Gastrocnemius medialis (tissue), 4 donors: ENCODE measurements at regions not wholly inside any gene's neighbourhood (a gene's known extent, or its start where the extent isn't known, plus 50 kb on each side); places are given as distances from the start of the nearest gene placed in this dataset.
"Not testable (repeated sequence)": the region's sequence is repeated elsewhere in the genome, so short reads cannot be mapped to it uniquely, and the experiment has no call there.

ENCODE experiments used
- POLR2A ChIP-seq, 2 donors: fragments of 450-650 bp; IDR thresholded peaks; one replicate each; pipeline ENCODE4 v1.6.1; 2017; ENCODE audit warnings: antibody characterized with exemption in 2 of 2, mild to moderate bottlenecking in 2 of 2, moderate library complexity in 2 of 2
- TF ChIP-seq, protein P1 (sequence below), 5 experiments: fragments of 450-650 bp in 3 of 5; fragments of 200-600 bp in 2 of 5; sonication (generic) in 2 of 5; IDR thresholded peaks in 4 of 5; conservative IDR thresholded peaks in 1 of 5; 1 replicate in 4 of 5; 2 replicates in 1 of 5; pipeline ENCODE4 v1.5.1; 2016 to 2019; ENCODE audit warnings: antibody characterized with exemption in 5 of 5, mild to moderate bottlenecking in 3 of 5, moderate library complexity in 3 of 5

DNA sequence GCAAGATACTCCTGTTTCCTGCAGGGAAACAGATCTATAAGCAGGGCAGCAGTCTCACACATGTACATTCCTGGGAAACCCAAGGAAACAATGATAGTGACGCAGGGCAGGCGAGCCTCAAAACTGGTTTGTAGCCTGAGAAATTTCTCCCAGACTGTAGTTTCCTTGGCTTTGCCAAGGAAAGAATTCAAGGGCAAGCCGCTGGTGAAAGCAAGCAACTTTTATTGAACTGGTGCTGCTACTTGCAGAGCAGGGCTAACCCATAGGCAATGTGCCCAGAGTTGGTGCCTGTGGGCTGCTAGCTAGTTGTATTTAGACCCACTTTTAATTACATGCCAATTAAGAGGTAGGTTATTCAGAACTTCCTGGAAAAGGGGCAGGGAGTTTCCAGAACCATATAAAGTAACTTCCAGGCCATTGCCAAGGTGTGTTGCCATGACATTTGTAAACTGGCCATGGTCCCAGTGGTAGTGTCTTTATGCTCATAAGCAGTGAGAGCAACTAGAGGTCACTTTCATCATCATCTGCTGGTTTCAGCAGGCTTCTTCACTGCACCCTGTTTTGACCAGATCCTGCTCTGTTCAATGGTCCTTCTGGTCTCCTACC is 92.0 kb downstream of the PPIAL4A start:
- TF ChIP-seq, protein P1, sequence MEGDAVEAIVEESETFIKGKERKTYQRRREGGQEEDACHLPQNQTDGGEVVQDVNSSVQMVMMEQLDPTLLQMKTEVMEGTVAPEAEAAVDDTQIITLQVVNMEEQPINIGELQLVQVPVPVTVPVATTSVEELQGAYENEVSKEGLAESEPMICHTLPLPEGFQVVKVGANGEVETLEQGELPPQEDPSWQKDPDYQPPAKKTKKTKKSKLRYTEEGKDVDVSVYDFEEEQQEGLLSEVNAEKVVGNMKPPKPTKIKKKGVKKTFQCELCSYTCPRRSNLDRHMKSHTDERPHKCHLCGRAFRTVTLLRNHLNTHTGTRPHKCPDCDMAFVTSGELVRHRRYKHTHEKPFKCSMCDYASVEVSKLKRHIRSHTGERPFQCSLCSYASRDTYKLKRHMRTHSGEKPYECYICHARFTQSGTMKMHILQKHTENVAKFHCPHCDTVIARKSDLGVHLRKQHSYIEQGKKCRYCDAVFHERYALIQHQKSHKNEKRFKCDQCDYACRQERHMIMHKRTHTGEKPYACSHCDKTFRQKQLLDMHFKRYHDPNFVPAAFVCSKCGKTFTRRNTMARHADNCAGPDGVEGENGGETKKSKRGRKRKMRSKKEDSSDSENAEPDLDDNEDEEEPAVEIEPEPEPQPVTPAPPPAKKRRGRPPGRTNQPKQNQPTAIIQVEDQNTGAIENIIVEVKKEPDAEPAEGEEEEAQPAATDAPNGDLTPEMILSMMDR (IDR thresholded peaks at IDR 0.05 in 4 of 5, conservative IDR thresholded peaks at IDR 0.05 in 1 of 5) = not testable (repeated sequence)
- TF ChIP-seq POLR2A (IDR thresholded peaks at IDR 0.05) = not testable (repeated sequence)
